Spinal cord (tissue), 9 donors: ENCODE measurements at regions not wholly inside any gene's neighbourhood (a gene's known extent, or its start where the extent isn't known, plus 50 kb on each side); places are given as distances from the start of the nearest gene placed in this dataset.
A peak's percentile ranks its signal among the peaks of the same experiment; 100 is the strongest.

ENCODE experiments used
- DNase-seq, 6 donors: peaks; one replicate each; pipeline versions ENCODE4 v3.0.0 to v3.0.0-alpha.2; 2013 to 2015; ENCODE audit warnings: low spot score in 6 of 6, low read depth in 4 of 6
- H3K27ac ChIP-seq: one replicate; pipeline ENCODE4 v1.5.1; 2013; ENCODE audit warnings: low read depth, low read length, control low read depth
- H3K27me3 ChIP-seq: one replicate; pipeline ENCODE4 v1.6.1; 2013; ENCODE audit warnings: low read length; ENCODE audit not compliant: control insufficient read depth, insufficient read depth
- H3K36me3 ChIP-seq: one replicate; pipeline ENCODE4 v1.6.1; 2013; ENCODE audit warnings: low read length; ENCODE audit not compliant: control insufficient read depth, insufficient read depth
- H3K4me1 ChIP-seq: one replicate; pipeline ENCODE4 v1.6.1; 2013; ENCODE audit warnings: low read length; ENCODE audit not compliant: control insufficient read depth, insufficient read depth
- H3K4me3 ChIP-seq: one replicate; pipeline ENCODE4 v1.5.1; 2013; ENCODE audit warnings: low read depth, low read length, control low read depth
- H3K9me3 ChIP-seq: one replicate; pipeline ENCODE4 v1.6.1; 2013; ENCODE audit warnings: low read length; ENCODE audit not compliant: control insufficient read depth, insufficient read depth
- WGBS: methylation state at CpG from one replicate; pipeline ENCODE4 v1.1.5; 2013; ENCODE audit warnings: missing lambda C conversion rate; ENCODE audit not compliant: insufficient coverage; 5-methylcytosine and 5-hydroxymethylcytosine counted together
- donor health status: healthy.

DNA sequence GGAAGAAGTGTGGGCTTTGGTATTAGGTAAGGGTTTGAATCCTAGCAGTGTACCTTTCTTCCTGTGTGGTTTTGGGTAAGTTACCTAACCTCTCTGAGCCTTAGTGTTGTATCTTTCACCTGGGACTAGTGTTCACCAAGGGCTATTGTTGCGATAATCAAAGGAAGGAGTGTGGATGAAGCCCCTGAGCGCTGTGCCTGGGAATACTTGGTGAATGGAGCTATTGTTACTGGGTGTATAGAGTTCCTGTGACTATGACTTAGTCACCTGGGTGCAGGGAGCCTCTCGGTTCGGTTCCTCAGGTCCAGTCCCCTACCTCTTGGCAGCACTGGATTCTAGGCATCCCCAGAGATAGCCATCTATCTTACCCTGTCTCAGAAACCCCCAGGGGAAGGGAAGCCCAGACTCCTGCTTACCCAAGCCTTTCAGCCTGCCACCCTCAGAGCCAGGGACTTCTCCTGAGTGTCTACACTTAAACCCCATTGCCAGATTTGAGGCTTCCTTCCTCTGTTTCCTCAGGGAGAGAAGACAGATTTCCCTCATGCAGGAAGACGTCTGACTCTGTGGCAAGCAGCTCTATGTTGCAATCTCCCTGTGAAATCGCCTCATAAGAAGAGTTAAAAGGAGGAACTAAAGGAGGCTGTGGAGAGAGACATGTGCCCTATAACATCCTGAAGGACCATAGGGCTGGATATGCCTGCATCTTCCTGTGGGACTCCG is 181.0 kb upstream of the PITX1 start:
- no peaks in the 10 kb centered on the region for H3K27me3 ChIP-seq
- no peak overlapping the region for H3K4me3 ChIP-seq
- H3K4me1 ChIP-seq = no peaks in the 10 kb centered on the region
- no peak for DNase-seq
- no peak overlapping the region for H3K27ac ChIP-seq
- 65% methylated on average over 7 of the region's 7 CpGs for WGBS
- H3K36me3 ChIP-seq = no peaks in the 10 kb centered on the region
- H3K9me3 ChIP-seq = no peaks in the 10 kb centered on the region

DNA sequence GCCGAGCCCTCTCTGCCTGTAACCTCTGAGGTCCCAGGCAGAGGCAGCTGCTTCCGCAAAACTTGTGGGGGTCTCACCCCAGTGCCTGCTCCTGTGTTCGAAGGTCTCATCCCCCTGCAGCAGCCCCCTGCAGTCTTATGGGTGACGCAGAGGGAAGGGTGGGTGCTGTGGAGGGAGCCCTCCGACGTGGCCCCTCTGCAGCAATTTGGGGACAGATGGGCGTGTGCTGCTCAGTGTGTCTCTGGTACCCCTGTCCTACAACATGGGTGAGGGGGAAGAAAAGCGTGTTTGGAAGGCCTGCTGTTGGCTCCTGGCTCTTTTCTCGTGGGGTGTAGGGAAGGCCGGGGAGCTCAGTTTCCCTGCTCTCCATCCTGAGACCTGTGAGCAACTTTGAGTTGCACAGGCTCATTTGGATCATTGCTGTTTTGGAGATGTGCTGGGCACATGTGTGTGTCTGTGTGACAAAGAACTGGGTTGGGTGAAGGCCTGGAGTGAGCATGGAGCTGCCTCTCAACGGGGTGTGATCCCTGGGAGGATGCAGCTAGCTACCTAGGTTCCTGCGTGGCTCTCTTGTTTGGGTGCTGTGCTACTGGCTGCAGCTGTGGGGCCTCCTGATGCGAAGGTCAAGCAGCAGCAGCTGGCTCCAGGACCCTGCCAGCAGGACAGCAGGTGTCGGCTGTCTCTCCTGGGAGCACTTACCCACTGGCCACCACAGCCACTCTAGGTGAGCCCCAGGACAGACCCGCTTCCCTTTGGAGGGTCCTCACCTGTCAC is 179.6 kb upstream of the PITX1 start:
- H3K9me3 ChIP-seq = no peaks in the 10 kb centered on the region
- H3K36me3 ChIP-seq = no peaks in the 10 kb centered on the region
- WGBS = 75% methylated on average over 14 of the region's 15 CpGs
- H3K27ac ChIP-seq = no peak overlapping the region
- peaks cover 5% of the 10 kb centered on the region for H3K4me1 ChIP-seq
- DNase-seq = no peak
- no peaks in the 10 kb centered on the region for H3K27me3 ChIP-seq
- no peak overlapping the region for H3K4me3 ChIP-seq

DNA sequence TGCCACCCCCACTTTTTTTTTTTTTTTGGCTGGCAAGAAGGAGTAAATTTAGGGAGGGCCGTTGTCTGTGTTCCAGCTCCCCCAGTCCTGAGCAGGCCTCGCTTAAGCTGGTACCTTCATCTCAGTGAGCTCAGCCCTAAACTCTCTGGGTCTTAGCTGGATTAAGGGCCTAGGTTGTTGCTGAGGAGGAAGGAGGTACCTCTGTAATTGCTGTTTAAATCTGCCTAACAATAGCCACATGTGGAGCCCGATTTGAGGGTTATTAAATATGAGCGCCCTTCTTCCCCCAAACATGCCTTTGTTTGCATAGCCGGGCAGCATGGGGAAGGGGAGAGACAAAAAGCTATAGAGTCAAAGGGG is 179.0 kb upstream of the PITX1 start:
- peaks cover 7% of the 10 kb centered on the region for H3K4me1 ChIP-seq
- no peaks in the 10 kb centered on the region for H3K27me3 ChIP-seq
- 60% methylated on average over 2 of the region's 5 CpGs for WGBS
- no peak overlapping the region for H3K4me3 ChIP-seq
- no peaks in the 10 kb centered on the region for H3K9me3 ChIP-seq
- no peak overlapping the region for H3K27ac ChIP-seq
- H3K36me3 ChIP-seq = no peaks in the 10 kb centered on the region
- no peak for DNase-seq

DNA sequence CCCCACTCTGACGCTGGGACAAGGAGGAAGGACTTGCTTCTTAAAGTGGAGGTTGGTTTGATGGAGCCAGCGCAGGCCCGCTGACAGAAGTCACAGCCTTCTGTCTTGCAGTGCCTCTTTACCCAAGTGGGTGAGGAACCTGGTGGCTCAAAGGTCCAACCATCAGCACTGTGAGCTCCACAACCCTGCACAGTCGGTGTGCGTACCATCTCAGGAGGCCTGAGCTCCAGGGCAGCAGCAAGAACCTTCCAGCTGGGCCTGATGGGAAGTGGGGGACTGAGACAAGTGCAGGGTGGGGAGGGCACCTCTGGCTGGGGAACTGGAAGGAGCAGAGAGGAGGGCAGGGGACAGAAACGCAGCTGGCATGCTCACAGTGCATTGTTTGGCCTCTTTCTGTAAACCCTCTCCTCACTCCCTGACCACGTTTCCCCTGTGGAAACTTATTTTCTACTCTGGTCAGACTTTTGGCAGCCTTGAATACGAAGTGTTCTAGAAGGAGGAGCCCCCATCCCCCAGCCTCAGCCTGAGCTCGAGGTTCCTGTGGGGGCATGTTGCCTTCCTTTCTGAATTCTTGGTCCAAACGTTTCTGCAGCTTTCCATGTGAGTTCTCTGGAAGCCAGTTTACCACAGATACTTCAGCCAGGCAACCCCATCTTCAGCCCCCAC is 178.5 kb upstream of the PITX1 start:
- 70% methylated on average over 9 of the region's 10 CpGs for WGBS
- H3K4me3 ChIP-seq = no peak overlapping the region
- H3K36me3 ChIP-seq = no peaks in the 10 kb centered on the region
- no peaks in the 10 kb centered on the region for H3K9me3 ChIP-seq
- no peak for DNase-seq
- peaks cover 9% of the 10 kb centered on the region for H3K4me1 ChIP-seq
- no peak overlapping the region for H3K27ac ChIP-seq
- no peaks in the 10 kb centered on the region for H3K27me3 ChIP-seq

DNA sequence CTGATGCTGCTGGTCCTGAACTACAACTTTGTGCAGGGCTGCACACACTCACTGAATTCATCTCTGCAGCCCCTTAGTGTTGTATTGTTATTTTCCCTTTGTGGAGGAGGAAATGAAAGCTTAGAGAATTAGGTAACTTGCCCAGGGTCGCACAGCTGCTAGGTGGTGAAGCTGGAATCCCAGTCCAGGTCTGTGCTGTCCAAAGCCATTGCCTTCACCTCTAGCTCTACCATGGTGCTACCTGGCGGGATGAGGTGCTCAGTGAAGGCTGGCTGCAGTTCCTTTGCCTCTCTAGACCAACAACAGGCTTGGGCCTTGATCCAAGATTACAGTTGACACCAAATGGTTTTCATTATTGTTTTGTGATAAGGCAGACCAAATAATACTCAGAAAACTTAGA is 177.8 kb upstream of the PITX1 start:
- Histone ChIP-seq H3K27ac (no peak overlapping the region), H3K9me3 (no peaks in the 10 kb centered on the region), H3K4me3 (no peak overlapping the region), H3K27me3 (no peaks in the 10 kb centered on the region), H3K4me1 (peaks cover 9% of the 10 kb centered on the region), H3K36me3 (no peaks in the 10 kb centered on the region)
- no peak for DNase-seq
- WGBS = no CpG with 5 or more reads among the region's 2 CpGs

DNA sequence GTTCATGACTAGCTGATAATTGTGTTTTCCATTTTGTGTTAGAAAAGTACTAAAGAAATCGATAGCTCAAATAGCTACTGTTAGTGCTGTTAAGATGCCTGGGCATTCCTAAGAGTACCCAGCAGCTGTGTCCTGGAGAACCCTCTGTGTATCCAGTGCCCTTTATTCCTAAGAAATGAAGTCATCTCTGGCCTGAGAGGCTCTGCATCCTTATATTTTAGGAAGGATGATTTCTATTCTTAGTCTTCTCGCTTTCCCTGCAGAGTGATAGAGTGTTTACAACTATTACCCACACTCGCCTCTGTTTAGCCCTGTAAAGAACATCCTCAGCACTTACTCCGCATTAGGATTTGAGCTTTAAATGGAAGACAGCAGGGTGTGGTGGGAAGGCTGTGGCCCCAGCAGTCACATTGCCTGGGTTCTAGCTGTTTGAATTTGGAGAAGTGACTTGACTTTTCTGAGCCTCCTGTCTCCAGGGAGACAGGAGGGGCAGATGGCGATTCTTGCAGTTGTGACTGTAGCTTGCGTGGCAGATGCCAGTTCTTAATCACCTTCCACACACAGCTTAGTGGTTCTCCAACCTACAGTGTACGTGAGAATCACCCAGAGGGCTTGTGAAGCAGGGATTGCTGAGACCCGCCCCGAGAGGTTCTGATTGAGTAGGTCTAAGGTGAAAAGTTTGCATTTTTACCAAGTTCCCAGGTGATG is 177.2 kb upstream of the PITX1 start:
- Histone ChIP-seq H3K36me3 (no peaks in the 10 kb centered on the region), H3K9me3 (no peaks in the 10 kb centered on the region), H3K27ac (no peak overlapping the region), H3K27me3 (no peaks in the 10 kb centered on the region), H3K4me1 (peaks cover 9% of the 10 kb centered on the region), H3K4me3 (no peak overlapping the region)
- 88% methylated on average over 4 of the region's 9 CpGs for WGBS
- no peak for DNase-seq

DNA sequence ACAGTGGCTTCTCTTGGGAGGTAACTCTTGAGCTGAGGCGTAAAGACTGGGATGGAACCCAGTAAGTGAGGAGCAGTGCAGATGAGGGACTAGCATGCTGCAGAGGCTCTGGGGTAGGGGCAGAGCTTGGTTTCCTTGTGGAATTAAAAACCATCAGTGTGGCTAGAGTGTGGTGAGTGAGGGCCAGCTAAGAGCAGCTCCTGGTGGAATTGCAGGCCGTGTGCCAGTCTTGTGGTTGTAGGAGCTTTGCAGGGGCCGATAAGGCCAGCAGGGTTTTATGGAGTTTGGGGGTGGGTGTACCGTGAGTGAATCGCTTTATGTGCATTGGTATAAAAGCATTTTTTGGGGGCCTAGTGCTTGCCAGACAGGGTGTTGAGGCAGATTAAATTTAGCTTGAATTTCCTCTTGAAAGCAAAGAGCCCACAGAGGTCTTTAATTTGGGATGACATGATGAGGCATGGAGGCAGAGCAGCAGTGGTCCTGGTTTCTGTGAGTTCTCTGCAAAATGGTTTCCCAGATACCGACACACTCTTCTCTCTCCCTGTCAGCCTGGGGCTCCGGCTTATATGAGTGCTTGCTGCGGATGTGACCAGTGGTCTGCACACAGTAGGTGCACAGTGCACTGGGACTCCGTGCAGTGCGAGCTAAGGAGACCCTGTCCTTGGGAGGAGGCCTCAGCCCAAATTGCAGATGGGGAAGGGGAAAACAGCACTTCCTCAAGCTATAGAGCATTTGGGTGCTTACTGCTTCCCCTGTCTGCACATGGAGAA is 176.4 kb upstream of the PITX1 start:
- Histone ChIP-seq H3K27ac (no peak overlapping the region), H3K36me3 (no peaks in the 10 kb centered on the region), H3K9me3 (no peaks in the 10 kb centered on the region), H3K4me3 (no peak overlapping the region), H3K4me1 (peaks cover 9% of the 10 kb centered on the region), H3K27me3 (no peaks in the 10 kb centered on the region)
- no peak for DNase-seq
- WGBS = 86% methylated on average over 9 of the region's 10 CpGs

DNA sequence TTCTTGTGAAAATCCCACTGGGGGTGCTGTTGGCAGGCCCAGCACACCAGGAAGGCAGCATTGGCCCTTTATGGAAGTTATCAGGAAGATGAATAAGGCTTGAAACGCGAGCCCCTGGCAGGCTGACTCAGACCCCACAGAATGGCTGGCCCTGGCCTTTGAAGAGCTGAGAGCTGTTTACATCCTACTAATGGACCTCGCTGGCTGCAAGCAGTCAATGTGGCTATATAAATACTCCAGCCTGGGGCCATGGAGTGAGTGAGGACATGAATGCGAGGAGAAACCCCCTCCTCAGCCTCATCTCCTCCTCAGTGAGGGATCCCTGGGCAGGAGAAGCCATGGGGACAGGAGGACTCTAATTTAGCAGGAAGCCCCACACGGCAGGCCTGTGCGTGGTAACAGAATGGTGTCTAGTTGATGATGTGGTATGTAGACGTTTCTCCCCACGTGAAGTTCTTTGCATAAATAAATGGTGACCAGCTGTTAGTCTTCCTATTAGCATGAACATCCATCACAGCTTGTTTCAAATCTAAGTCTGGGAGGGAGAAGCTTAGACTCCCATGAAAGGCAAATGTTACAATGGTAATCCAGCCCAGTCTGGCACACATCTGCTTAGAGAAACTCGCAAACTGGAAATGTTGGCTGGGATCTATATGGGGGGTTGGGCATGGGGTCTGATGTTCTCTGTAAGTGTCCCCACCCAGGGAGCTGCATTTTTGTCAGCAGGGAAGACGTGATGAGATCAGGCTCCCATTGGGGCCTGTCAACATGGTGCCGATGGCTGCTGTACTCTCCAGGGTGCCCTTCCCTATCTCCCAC is 175.1 kb upstream of the PITX1 start:
- 52% methylated on average over 6 of the region's 11 CpGs for WGBS
- Histone ChIP-seq H3K36me3 (no peaks in the 10 kb centered on the region), H3K4me3 (no peak overlapping the region), H3K27ac (no peak overlapping the region), H3K27me3 (no peaks in the 10 kb centered on the region), H3K4me1 (peaks cover 9% of the 10 kb centered on the region), H3K9me3 (no peaks in the 10 kb centered on the region)
- peak in 1 of 6 donors; percentile 41 for DNase-seq
